Spleen (tissue), 11 donors: ENCODE measurements at regions not wholly inside any gene's neighbourhood (a gene's known extent, or its start where the extent isn't known, plus 50 kb on each side); places are given as distances from the start of the nearest gene placed in this dataset.

Experiments
- DNase-seq: peaks from one replicate; pipeline ENCODE4 v3.0.0-alpha.2; 2020
- H3K27ac ChIP-seq, 8 donors: fragments of 200-600 bp; sonication (generic) in 7 of 8; 1 replicate in 4 of 8; 2 replicates in 4 of 8; pipeline versions ENCODE4 v1.5.0 to v1.8.0; 2016 to 2021; ENCODE audit warnings: inconsistent platforms in 4 of 8, mild to moderate bottlenecking in 4 of 8, moderate library complexity in 1 of 8
- H3K27me3 ChIP-seq, 7 donors: fragments of 200-600 bp; sonication (generic) in 6 of 7; replicated peaks in 1 of 7; 1 replicate in 4 of 7; 2 replicates in 3 of 7; pipeline versions ENCODE4 v1.5.0 to v1.8.0; 2016 to 2021; ENCODE audit warnings: inconsistent platforms in 3 of 7, mild to moderate bottlenecking in 1 of 7
- H3K36me3 ChIP-seq, 6 donors: fragments of 200-600 bp; sonication (generic) in 5 of 6; 1 replicate in 4 of 6; 2 replicates in 2 of 6; pipeline versions ENCODE4 v1.5.0 to v1.8.0; 2016 to 2021; ENCODE audit warnings: inconsistent platforms in 2 of 6
- H3K4me1 ChIP-seq, 6 donors: fragments of 200-600 bp; sonication (generic) in 5 of 6; 1 replicate in 3 of 6; 2 replicates in 3 of 6; pipeline versions ENCODE4 v1.5.0 to v1.8.0; 2016 to 2021; ENCODE audit warnings: inconsistent platforms in 3 of 6
- H3K4me3 ChIP-seq, 8 donors: fragments of 200-600 bp; sonication (generic) in 7 of 8; 1 replicate in 4 of 8; 2 replicates in 4 of 8; pipeline versions ENCODE4 v1.5.0 to v1.8.0; 2016 to 2021; ENCODE audit warnings: inconsistent platforms in 4 of 8, mild to moderate bottlenecking in 4 of 8, moderate library complexity in 2 of 8
- H3K9me3 ChIP-seq, 8 donors: fragments of 200-600 bp; sonication (generic) in 7 of 8; 1 replicate in 4 of 8; 2 replicates in 4 of 8; pipeline versions ENCODE4 v1.5.0 to v1.8.0; 2016 to 2021; ENCODE audit warnings: inconsistent platforms in 4 of 8
- CTCF ChIP-seq, 11 experiments: fragments of 200-600 bp in 7 of 11; fragments of 450-650 bp in 4 of 11; sonication (generic) in 4 of 11; IDR thresholded peaks in 8 of 11; conservative IDR thresholded peaks in 3 of 11; 1 replicate in 7 of 11; 2 replicates in 4 of 11; pipeline versions ENCODE4 v1.4.0 to v1.8.0; 2016 to 2021; ENCODE audit warnings: antibody characterized with exemption in 11 of 11, inconsistent platforms in 4 of 11, mild to moderate bottlenecking in 1 of 11
- POLR2A ChIP-seq, 3 donors: fragments of 450-650 bp; IDR thresholded peaks; one replicate each; pipeline ENCODE4 v1.5.1; 2017; ENCODE audit warnings: antibody characterized with exemption in 3 of 3, mild to moderate bottlenecking in 1 of 3
- POLR2AphosphoS5 ChIP-seq, 3 donors: sonication (generic); formaldehyde crosslinking; IDR thresholded peaks; one replicate each; pipeline ENCODE4 v1.5.1; 2017; ENCODE audit warnings: antibody characterized with exemption in 3 of 3
- WGBS, 5 donors: extraction: QIAGEN DNeasy Blood & Tissue Kit in 3 of 5; methylation state at CpG; one replicate each; pipeline versions ENCODE4 v1.1.5 to v1.1.7; 2013 to 2018; 5-methylcytosine and 5-hydroxymethylcytosine counted together
- intact Hi-C: fragments of 100-400 bp; cut with DNase I; formaldehyde crosslinking; loops from one replicate; pipeline ENCODE4 v1.15.0; 2023; ENCODE audit warnings: low total_unique reads
- donor health status: healthy with polysubstance abuse.
- donor health status: DM: no; HTN: no; CAD: no; lungs with moderate emphysema.
- donor health status: DM: no; HTN: no; CAD: no.
- donor health status: Bipolar disorder and iron deficiency.
- donor health status: healthy.
- donor health status: DM: no; HTN: no; CAD: no.
- donor health status: DM: yes; HTN: yes; CAD: no.

GRCh38 chr1:3954170-3955169 is 54.4 kb upstream of the C1orf174 start:
- Histone ChIP-seq H3K36me3 (no peaks in the 10 kb centered on the region), H3K27ac (no peak overlapping the region), H3K4me3 (no peak overlapping the region), H3K27me3 (peaks cover 0 to 57% (median 6%) of the 10 kb centered on the region in 7 donors), H3K4me1 (no peaks in the 10 kb centered on the region), H3K9me3 (no peaks in the 10 kb centered on the region)
- intact Hi-C loops, result no loop called here
- no peak for TF ChIP-seq POLR2A (IDR thresholded peaks at IDR 0.05)
- no peak for TF ChIP-seq POLR2AphosphoS5 (IDR thresholded peaks at IDR 0.05)
- TF ChIP-seq CTCF (IDR thresholded peaks at IDR 0.05 in 8 of 11, conservative IDR thresholded peaks at IDR 0.05 in 3 of 11), result no peak
- 47 to 58% (median 51%) methylated on average over 28 to 29 of the region's 29 CpGs for WGBS, 5 donors
- no peak for DNase-seq

- Histone ChIP-seq H3K4me1 (no peaks in the 10 kb centered on the region), H3K36me3 (no peaks in the 10 kb centered on the region), H3K27ac (no peak overlapping the region), H3K9me3 (no peaks in the 10 kb centered on the region), H3K27me3 (peaks cover 0 to 59% (median 6%) of the 10 kb centered on the region in 7 donors), H3K4me3 (no peak overlapping the region)
- TF ChIP-seq POLR2A (IDR thresholded peaks at IDR 0.05), result no peak
- TF ChIP-seq POLR2AphosphoS5 (IDR thresholded peaks at IDR 0.05), result no peak
- TF ChIP-seq CTCF (IDR thresholded peaks at IDR 0.05 in 8 of 11, conservative IDR thresholded peaks at IDR 0.05 in 3 of 11), result no peak
- no peak for DNase-seq
- 74 to 82% (median 79%) methylated on average over 18 of the region's 18 CpGs for WGBS, 5 donors
- intact Hi-C loops, result no loop called here
Measured at GRCh38 chr1:3955196-3955772, 55.2 kb upstream of the C1orf174 start.

- Histone ChIP-seq H3K36me3 (no peaks in the 10 kb centered on the region), H3K27me3 (peaks cover 0 to 47% (median 6%) of the 10 kb centered on the region in 7 donors), H3K9me3 (no peaks in the 10 kb centered on the region), H3K4me3 (no peak overlapping the region), H3K4me1 (no peaks in the 10 kb centered on the region), H3K27ac (no peak overlapping the region)
- TF ChIP-seq POLR2AphosphoS5 (IDR thresholded peaks at IDR 0.05) (no peak), POLR2A (IDR thresholded peaks at IDR 0.05) (no peak)
- WGBS, 5 donors, result 57 to 77% (median 70%) methylated on average over 12 to 14 of the region's 14 CpGs
- DNase-seq, result no peak
- intact Hi-C loops, result no loop called here
Measured at GRCh38 chr1:3956527-3957170, 56.6 kb upstream of the C1orf174 start.

- intact Hi-C loops, result no loop called here
Measured at GRCh38 chr1:3959361-3959760, 59.3 kb upstream of the C1orf174 start.

More at GRCh38 chr1:3959361-3959760, 59.3 kb upstream of the C1orf174 start:
- no peak for DNase-seq
- H3K36me3 ChIP-seq, result no peaks in the 10 kb centered on the region
- WGBS, 5 donors, result 81 to 87% (median 83%) methylated on average over 9 to 12 of the region's 12 CpGs
- peaks cover 0 to 20% (median 5%) of the 10 kb centered on the region in 7 donors for H3K27me3 ChIP-seq
- no peak overlapping the region for H3K27ac ChIP-seq
- TF ChIP-seq POLR2AphosphoS5 (IDR thresholded peaks at IDR 0.05) (no peak), POLR2A (IDR thresholded peaks at IDR 0.05) (no peak), CTCF (IDR thresholded peaks at IDR 0.05 in 8 of 11, conservative IDR thresholded peaks at IDR 0.05 in 3 of 11) (no peak)
- H3K4me1 ChIP-seq, result no peaks in the 10 kb centered on the region
- H3K4me3 ChIP-seq, result no peak overlapping the region
- H3K9me3 ChIP-seq, result no peaks in the 10 kb centered on the region
